Hematopoietic multipotent progenitor cell treated with erythropoietin and hydrocortisone succinate and interleukin-3 and kit ligand, for 6 days (in vitro differentiated cells): ENCODE measurements at regions not wholly inside any gene's neighbourhood (a gene's known extent, or its start where the extent isn't known, plus 50 kb on each side); places are given as distances from the start of the nearest gene placed in this dataset.
"Not testable (repeated sequence)": the region's sequence is repeated elsewhere in the genome, so short reads cannot be mapped to it uniquely, and the experiment has no call there.

Experiments used
- DNase-seq: peaks from one replicate; pipeline ENCODE4 v3.0.0-alpha.2; 2015

DNA sequence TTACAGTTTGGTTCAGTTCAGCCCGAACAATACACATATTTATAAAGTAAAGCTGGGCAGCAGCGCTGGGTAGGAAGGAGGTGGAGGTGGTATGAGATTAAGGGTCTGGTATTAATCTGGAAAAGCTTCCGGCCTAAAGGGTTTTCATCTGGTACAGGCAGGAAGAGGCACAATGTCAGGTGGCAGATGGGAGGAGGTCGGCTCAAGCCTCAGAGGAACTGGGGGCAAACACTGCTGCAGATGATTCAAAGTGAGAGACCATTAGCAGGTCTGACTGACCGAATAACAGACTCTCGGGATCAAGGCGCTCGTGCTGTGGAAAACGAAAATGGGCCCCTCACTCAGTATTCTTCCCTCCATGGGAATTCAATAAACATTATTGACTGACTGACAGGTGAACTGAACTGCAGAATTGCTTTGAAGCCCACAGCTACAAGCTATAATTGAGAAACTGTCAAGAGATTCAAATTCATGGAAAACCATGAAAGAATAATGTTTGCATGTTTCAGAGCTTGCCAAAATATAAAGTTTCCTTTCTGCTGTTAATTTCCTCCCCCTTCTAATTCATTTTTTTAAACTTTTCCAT, 75.3 kb downstream of the TMEM167A start:
- no peak for DNase-seq

DNA sequence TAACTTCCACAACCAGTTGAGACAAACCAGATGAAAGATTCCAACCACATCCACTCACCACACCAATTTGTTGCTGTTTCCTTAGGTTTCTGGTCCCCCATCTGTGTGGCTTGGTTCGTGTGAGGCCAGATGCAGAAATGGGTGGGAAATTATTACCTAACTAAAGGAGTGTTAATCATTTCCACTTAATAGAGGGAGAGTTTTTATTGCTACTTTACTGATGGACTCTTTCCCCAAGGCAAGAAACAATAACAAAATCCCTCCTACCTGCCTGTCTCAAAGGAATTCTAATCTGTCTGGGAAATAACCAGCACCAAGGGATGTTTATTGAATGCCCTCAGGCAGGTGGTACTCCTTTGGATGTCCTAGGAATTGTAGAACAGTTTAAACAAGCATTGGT, 76.3 kb downstream of the TMEM167A start:
- DNase-seq, result no peak

DNA sequence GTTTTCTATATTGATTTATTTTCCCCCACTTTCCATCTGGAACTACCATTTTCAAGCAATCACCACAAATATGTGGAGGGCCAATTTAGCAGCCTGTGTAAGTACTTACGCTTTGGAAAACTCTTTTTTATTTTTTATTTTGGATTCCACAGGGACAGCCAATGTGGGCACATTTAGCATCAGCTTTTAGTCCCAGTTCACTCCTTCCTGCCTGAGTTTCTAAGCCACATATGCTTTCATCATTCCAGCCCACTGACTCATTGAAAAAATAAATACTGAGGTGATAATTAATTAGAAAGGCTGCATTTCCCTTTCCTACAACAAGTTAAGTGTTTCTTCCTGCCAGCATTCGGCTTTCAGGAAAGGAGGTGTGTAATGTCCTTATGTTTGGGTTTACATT, 76.8 kb downstream of the TMEM167A start:
- DNase-seq, result no peak

DNA sequence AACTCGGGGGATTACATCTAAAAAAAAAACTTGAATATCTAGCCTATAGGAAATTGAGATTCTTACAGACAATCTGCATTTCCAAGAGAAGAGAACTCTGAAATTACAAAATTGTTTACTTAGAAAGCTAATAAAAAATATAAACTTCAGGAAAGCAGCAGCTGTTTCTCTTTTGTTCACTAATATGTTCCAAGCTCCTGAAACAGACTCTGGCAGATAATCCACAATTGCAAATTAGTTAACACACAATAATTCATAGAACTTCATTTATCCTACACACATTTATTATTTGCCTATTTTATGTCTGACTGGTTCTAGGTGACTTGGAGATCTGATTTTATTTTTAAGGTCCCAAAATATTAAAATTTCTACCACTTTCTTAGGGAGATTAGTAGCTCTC, 83.8 kb downstream of the TMEM167A start:
- no peak for DNase-seq

DNA sequence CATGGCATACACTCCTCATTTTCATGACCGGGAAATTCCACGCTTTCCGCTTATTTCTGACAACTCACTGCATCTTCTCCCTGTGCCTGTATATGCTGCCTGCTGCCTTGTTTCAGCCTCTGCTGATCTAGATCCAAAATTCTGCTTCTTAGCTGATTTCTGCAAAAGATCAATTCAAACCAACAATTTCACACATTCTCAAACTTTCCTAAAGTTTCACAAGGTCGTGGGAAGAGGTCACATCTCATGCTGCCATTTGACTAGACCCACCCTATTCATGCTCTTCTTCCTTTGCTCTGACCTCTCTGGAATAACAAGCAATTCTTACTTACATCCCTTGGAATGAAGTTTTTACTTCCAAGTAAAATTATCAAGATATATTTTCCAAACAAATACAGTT, 84.5 kb downstream of the TMEM167A start:
- no peak for DNase-seq

DNA sequence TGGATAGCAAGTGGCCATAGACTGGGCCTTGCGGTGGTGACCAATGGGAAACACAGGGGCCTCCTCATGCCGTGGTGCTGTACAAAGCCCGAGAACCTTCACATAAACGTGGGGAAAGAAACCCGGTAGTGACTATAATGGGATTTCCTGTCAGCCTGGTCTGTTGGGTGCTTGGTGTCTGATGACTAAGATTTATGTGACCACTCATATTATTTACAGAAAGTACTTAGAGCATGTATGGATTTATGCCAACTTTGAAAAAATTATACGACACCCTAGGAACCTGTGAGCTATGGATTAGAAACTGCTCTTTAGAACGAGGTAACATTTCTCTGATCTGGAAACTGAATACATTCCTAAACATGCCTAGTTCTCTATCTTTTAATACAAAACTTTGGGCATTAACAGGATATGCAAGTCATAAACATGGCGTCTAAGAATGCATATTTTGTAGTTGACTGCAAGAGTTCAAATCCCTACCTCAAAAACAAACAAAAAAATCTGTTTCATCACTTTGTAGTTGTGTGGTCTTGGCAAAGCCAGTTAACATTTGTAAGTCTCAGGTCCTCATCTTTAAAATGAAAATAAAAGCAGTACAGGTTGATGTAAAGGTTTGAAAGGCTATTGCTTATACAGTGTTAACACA, 85.4 kb downstream of the TMEM167A start:
- DNase-seq, result no peak

DNA sequence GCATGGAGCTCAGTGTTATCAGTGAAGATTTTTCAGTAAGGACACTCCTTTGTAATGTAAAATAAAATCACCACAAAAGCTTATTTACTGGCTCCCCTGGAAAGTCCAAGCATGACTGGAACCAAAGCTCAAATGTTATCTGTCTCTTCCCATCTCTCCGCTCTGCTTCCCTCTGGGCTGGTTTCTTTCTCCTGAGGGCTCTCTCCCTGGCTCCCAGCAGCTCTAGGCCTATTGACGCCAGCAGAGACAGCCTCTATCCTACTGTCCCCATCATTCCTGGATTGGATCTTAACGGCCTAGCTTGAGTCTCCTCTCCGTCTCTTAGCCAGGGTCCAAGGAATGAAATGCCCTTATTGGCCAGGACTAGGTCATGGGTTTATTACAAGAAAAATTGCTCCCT, 86.1 kb downstream of the TMEM167A start:
- no peak for DNase-seq

DNA sequence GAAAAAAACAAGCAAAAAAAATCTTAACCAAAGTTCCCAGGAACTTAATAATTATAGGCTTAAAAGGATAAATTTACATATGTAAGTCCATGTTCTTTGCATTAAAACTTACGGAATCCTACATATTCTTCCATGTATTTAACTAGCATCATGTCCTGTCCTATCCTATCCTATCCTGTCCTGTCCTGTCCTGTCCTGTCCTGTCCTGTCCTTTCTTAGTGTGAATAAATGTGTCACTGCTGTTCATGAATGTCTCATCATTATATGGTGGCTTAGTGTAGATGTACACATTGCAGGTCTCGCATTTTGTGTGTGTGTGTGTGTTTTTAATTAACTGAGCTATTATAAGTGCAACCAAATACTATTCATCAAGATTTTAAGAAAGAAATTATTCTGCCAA, 90.0 kb downstream of the TMEM167A start:
- no peak for DNase-seq

DNA sequence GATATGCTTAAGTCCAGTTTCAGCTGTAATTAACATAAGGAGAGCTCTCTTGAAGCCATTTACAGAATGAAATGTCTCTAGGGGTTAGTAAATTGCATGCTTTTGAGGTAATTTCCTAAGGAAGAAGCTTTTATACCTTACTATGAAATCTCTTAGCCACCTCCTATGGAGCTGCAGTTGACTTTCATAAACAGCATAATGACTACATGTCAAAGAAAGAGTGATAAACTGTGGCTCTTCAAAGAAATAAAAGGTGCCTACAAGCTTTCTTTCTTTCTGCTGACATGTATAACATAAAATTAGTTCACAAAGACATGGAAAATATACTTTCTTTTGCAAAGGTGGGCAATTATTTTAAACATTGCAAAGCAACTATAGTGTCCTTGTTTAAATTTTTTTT, 90.8 kb downstream of the TMEM167A start:
- DNase-seq, result no peak

DNA sequence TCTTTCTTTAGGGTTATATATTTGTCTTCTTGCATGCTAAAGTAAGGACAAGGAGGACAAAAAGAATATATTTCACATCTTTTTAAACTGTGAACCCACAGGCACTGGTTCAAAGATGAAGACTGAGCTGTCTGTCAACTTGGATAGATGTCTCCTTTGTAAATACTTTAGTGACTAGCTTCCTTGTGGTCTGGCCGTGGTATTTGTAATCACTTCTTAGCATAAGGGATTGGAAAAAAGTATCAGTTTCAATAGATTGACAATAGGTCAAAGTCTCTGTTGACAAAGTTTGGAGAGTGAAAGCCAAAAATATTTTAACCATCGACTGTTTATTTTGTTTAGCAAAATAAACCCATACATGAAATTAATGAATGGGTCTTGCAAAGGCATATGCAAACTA, 91.4 kb downstream of the TMEM167A start:
- DNase-seq, result no peak

DNA sequence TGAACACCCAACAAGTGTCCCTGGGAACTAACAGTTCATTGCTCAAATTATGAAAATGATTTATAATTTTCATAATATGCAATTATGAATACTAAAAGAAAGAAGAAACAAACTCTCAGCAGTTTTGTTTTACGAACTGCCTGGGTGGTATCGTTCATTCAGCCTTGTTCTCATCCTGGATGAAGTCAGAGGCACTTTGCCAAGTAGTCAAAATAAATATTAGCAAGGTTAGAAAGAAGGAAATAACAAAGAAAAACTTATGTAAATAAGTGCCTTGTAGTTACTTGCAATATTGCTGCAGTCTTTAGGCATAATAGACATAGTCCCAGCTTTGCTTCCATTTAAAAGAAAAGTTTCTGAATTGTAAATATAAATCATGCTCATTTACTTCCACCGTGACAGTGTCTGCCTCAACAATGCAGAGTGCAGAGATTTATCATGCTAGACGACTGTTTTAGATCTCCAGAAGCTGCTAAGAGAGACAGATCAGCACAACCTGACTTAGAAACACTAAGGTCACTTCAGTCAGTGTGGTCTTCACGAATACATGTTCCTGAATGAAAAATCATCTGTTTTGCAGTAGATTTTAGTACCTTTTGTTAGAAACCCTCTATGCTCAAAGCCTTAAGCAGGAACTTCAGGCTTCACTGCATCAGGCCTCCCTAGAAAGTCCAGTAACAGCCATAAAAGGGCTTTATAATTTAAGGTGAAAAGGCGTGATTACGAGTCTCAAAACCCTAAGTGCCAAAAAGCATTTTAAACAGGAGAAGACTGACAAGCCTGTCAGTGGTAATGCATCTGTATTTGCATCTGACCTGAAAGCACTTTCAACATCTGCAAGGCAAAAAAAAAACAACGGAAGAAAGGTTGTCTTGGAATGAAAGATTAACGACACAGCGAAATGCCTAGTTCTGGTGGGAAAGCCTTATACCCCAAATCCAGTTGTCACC, 92.1 kb downstream of the TMEM167A start:
- no peak for DNase-seq

DNA sequence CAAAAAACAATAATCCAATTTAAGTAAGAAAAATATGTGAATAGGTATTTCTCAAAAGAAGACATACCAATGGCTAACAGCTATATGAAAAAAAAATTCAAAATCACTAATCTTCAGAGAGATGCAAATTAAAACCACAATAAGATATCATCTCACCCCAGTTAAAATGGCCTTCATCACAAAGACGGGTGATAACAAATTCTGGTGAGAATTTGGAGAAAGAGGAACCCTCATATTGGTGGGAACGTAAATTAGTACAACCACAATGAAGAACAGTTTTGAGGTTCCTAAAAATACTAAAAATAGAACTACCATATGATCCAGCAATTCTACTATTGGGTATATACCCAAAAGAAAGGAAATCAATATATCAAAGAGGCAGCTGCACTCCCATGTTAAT, 94.3 kb downstream of the TMEM167A start:
- peak; percentile 13 for DNase-seq

DNA sequence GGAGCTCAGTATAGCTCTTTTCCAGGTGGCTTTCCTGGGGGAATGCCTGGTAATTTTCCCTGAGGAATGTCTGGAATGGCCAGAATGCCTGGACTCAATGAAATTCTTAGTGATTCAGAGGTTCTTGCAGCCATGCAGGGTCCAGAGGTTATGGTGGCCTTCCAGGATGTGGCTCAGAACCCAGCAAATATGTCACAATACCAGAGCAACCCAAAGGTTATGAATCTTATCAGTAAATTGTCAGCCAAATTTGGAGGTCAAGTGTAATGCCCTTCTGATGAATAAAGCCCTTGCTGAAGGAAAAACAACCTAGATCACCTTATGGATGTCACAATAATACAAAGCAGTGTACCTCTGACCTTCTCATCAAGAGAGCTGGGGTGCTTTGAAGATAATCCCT, 100.3 kb downstream of the TMEM167A start:
- not testable (repeated sequence) for DNase-seq

DNA sequence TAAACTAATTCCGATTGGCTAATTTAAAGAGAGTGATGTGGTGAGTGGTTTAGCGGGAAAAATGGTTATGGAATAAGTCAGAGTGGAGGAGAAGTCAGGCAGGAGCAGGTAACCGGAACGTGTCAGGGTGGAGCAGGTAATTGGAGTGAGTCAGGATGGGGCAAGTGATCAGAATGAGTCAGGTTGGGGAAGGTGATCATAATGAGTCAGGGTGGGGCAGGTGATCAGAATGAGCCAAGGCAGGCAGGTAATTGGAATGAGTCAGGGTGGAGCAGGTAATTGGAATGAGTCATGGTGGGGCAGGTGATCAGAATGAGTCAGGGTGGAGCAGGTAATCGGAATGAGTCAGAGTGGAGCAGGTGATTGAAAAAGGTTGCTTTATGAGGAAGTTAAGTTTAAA, 101.4 kb downstream of the TMEM167A start:
- DNase-seq, result no peak

DNA sequence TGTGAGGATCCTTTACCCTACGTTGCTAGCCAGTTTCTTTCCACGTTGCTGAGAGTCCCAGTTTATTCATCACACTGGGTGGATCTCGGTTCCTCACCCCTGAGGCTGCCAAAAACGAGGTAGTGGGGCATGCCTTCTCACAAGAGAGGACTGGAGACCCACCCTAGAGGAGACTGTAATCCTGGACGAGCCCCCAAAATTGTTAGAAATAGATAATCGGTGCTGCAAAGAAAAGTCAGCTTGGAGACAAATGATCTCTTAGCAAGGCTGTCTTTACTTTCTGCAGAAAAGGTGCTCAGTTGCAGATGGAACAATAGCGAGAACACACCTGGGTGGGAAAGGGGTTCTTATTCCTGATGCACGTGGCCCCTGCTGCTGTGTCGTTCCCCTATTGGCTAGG, 101.8 kb downstream of the TMEM167A start:
- no peak for DNase-seq

DNA sequence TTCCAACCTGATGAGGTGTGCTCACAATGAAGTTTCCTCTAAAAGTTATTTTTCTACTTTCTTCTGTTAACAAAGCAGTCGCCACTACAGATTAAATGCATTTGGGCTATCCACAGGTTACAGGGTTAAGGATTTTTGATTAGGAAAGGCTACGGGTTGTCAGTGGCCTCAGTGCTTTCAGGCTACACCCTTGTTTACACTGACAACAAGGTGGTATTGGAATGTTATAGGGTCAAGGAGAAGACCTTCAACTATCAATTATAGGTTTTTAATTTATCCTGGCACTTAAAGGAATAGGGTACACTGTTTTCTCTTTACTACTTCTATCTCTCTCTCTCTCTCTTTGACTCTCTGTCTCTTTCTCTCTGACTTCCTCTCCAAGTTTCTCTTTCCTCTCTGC, 102.8 kb downstream of the TMEM167A start:
- DNase-seq, result not testable (repeated sequence)

DNA sequence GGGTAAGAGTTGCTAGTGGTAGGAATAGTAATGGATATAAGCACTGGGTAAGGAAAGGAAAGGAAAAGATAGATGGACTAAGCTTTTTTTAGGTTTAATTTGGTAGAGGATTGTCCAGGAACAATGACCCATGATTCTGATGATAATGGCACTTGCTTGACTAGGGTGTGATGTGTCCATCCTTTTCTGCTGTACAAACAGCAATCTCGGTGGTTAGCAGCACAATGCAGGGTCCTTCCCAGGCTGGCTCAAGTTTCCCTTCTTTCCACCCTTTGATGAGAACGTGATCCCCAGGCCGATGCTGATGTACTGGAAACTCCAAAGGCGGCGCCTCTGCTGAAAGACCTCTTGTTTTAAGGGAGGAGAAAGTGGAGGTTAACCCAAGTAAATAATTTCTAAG, 105.3 kb downstream of the TMEM167A start:
- DNase-seq, result no peak

DNA sequence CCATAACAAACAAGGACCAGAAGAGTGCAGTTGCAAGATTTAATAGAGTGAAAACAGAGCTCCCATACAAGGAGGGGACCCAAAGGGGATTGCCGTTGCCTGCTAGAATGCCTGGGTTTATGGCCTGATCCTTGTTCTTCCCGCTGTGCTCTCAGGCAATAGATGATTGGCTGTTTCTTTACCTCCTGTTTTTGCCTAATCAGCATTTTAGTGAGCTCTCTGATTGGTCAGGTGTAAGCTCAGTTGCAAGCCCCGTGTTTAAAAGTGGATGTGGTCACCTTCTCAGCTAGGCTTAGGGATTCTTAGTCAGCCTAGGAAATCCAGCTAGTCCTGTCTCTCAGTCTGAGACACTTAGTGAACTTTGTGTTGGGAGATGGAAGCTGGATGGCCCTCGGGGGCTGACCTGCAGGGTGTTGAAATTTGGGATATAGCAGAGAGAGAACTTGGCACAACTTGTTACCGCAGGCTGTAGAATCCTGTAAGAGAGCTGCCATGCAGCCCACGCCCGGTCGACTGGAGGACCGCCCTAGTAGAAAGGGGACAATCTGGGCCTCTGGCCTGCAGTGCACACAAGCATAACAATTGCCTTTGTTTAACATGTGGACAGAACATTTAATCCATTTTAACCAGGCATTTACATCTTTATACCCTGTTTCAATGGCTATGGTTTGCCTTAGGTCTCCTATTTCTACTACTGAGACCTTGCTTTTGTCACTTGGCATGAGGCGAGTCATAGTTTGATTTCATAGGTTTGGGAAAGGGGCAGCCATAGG, 106.0 kb downstream of the TMEM167A start:
- DNase-seq, result not testable (repeated sequence)

DNA sequence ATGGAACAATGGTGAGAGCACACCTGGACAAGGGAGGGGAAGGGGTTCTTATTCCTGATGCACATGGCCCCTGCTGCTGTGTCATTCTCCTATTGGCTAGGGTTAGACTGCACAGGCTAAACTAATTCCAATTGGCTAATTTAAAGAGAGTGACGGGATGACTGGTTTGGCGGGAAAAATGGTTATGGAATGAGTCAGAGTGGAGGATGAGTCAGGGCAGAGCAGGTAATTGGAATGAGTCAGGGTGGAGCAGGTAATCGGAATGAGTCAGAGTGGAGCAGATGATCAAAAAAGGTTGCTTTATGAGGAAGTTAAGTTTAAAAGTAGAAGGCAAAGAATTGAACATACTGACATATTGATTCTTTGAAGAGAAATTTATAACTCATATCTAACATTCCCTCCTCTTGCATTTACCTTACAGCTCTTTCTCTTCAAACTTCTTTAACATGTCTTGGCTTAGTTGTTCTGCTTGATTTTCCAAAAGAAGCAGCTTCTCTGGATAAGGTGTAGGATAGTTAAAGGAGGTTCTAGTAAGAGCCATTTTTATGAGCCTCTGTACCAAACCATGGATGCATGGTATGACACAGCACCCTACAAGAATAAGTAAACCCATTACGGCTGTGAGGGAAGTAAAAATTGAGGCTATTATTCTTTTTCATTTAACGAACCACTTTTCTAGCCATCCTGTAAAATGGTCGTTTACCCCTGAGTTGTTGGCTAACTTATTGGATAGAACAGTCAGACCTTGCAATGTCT, 107.8 kb downstream of the TMEM167A start:
- DNase-seq, result not testable (repeated sequence)

DNA sequence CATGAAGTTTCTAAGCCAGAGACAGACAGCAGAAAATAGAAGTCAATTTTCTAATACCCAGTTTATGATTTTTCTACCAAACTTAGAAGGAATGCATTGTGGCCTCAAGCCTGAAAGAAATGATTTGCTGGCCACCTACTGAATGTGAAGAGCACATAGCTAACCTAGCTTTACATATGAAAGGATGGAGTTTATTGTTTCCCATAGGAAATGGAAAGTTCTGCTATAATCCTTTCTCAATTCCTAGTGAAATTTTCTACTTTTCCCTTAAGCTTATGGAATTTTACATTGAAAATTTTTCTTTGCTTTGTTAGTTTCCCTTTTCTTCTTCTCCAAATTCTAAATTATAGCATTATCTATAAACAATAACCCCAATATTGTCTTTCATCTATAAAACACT, 110.1 kb downstream of the TMEM167A start:
- no peak for DNase-seq

DNA sequence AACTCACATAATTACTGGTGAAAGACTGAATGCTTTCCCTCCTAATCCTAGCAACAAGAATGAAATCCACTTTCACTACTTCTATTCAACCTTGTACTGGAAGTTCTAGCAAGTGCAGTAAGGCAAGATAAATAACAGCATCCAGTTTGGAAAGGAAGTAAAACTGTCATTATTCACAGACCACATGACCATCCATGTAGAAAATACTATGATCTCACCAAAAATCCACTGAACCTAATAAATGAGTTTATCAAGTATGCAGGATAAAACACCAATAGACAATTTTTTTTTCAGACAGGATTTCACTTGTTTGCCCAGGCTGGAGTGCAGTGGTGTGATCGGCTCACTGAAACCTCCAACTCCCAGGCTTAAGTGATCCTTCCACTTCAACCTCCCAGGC, 117.7 kb downstream of the TMEM167A start:
- DNase-seq, result no peak

DNA sequence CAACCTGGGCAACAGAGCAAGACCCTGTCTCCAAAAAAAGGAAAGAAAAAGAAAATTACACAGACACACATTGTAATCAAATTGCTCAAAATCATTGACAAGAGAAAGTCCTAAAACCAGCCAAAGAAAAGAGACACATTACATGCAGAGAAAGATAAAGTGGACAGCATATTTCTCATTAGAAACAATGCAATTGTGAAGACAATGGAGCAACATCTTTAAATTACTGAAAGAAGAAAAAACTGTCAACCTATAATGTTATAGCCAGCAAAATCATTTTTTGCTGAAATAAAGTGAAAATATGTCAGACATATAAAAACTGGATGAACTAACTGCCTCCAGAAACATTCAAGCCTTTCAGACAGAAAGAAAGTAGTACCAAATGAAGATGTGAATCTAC, 120.6 kb downstream of the TMEM167A start:
- DNase-seq, result no peak

DNA sequence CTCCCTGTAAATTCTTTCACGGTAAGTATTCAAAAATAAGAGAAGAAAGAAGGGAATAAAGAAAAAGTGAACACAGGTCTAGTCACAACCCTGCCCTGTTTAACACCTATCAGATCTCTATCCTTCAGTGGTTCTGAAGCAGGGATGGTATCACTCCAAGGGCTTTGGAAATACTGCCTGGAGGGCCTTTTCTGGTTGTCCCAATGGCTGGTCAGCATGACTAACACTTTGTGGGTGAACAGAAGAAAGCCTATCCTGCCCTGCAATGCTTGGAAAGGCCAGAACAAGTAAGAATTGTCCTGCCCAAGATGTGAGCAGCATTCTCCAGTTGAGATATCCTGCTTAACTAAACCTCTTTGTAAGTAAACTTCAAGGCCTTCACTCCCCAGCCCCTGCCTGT, 124.9 kb downstream of the TMEM167A start:
- no peak for DNase-seq
